ENCODE measurements at regions not wholly inside any gene's neighbourhood (a gene's known extent, or its start where the extent isn't known, plus 50 kb on each side); places are given as distances from the start of the nearest gene placed in this dataset.

GRCh38 chr21:15291621-15292266 lies 226.9 kb upstream of the NRIP1 start:
- Histone ChIP-seq H3K79me2 (ENCODE audit: insufficient read depth, low read length) (no peaks in the 10 kb centered on the region), H3K4me2 (ENCODE audit: insufficient read depth, insufficient read length, low read length) (no peak overlapping the region), H3K4me1 (ENCODE audit: insufficient read depth, low read length) (no peaks in the 10 kb centered on the region; the same call in 1 of the 2 replicates), H3K56ac (ENCODE audit: insufficient read length, low read depth, low read length) (no peak overlapping the region), H3K9me3 (ENCODE audit: control insufficient read depth, low read depth, low read length) (no peaks in the 10 kb centered on the region), H2AFZ (ENCODE audit: low read length) (no peak overlapping the region), H4K91ac (ENCODE audit: insufficient read length, low read depth, low read length) (no peak overlapping the region), H3K18ac (ENCODE audit: insufficient read length, low read depth, low read length) (no peak overlapping the region), H3K23me2 (ENCODE audit: insufficient read length, low read depth, low read length, poor library complexity, severe bottlenecking) (no peaks in the 10 kb centered on the region), H3K14ac (ENCODE audit: insufficient read depth, low read length) (no peak overlapping the region), H3K79me1 (ENCODE audit: insufficient read depth, low read depth, low read length, poor library complexity, severe bottlenecking) (no peaks in the 10 kb centered on the region), H2BK20ac (ENCODE audit: low read depth, low read length, poor library complexity, severe bottlenecking) (no peak overlapping the region), H2BK120ac (ENCODE audit: low read depth, low read length, poor library complexity, severe bottlenecking) (no peak overlapping the region), H3K27ac (ENCODE audit: insufficient read length, low read depth, low read length) (no peak overlapping the region), H3K4ac (ENCODE audit: low read depth, low read length) (no peak overlapping the region), H3K23ac (ENCODE audit: insufficient read length, low read depth, low read length) (no peak overlapping the region), H4K8ac (replicated peaks; ENCODE audit: insufficient read length, low read depth, low read length) (no peak overlapping the region), H2BK15ac (ENCODE audit: low read depth, low read length) (no peak overlapping the region), H4K20me1 (ENCODE audit: control insufficient read depth, insufficient read depth, insufficient read length) (no peaks in the 10 kb centered on the region), H3T11ph (ENCODE audit: low read length) (no peak overlapping the region), H2AK5ac (ENCODE audit: insufficient read length, low read length) (no peak overlapping the region), H3K27me3 (ENCODE audit: insufficient read depth, low read length) (no peaks in the 10 kb centered on the region), H2BK5ac (ENCODE audit: insufficient read length, low read length) (no peak overlapping the region), H2BK12ac (ENCODE audit: insufficient read length, low read depth, low read length) (no peak overlapping the region), H4K5ac (ENCODE audit: insufficient read length, low read depth, low read length) (no peak overlapping the region), H3K9ac (ENCODE audit: extremely low read depth, insufficient read length, low read length) (no peak overlapping the region)
- Mint-ChIP-seq H3K4me1 (peaks cover 20 to 25% of the 10 kb centered on the region in 2 experiments), H3K4me3 (no peak overlapping the region), H3K9me3 (no peaks in the 10 kb centered on the region), H3K36me3 (ENCODE audit: insufficient read depth in 1 of 3, low read depth in 3 of 3) (no peaks in the 10 kb centered on the region), H3K27ac (peak overlapping the region in 1 of 3 experiments; percentile 73; a peak in 1 of 7 replicates), H3K27me3 (ENCODE audit: low read depth) (peaks cover 3% of the 10 kb centered on the region)
- TF ChIP-seq CTCF (conservative IDR thresholded peaks at IDR 0.05) = no peak
- no peak for DNase-seq
- WGBS (ENCODE audit: extremely low coverage, insufficient read length, low lambda C conversion rate) = no CpG with 5 or more reads among the region's 4 CpGs
